B cell (primary cell): ENCODE measurements at regions not wholly inside any gene's neighbourhood (a gene's known extent, or its start where the extent isn't known, plus 50 kb on each side); places are given as distances from the start of the nearest gene placed in this dataset.

ENCODE experiments used
- ATAC-seq: fragments of 200-7000 bp; cut with Tn5 transposase; one replicate; pipeline ENCODE4 v1.10.0; 2021; ENCODE audit warnings: low read depth, mild to moderate bottlenecking, moderate number of reproducible peaks, moderate library complexity
- CTCF ChIA-PET: fragments of 350-600 bp; sonication (Branson Sonifier 250); formaldehyde crosslinking; loops from one replicate; lab custom pipeline; 2021; ENCODE audit warnings: antibody characterized with exemption, inconsistent platforms; lab: Charles Lee
- POLR2A ChIA-PET: fragments of 350-600 bp; sonication (Branson Sonifier 250); formaldehyde crosslinking; loops from one replicate; lab custom pipeline; 2021; ENCODE audit warnings: antibody characterized with exemption; lab: Charles Lee
- DNase-seq: peaks from one replicate; pipeline ENCODE4 v3.0.0; 2013
- H2AFZ ChIP-seq: 2 replicates; pipeline ENCODE4 v1.6.1; 2012; ENCODE audit warnings: mild to moderate bottlenecking, low read depth, low read length; ENCODE audit not compliant: insufficient read depth, poor library complexity, severe bottlenecking
- H3K27ac ChIP-seq, 2 donors: 1 replicate in 1 of 2; 2 replicates in 1 of 2; pipeline ENCODE4 v1.5.1; 2012 to 2013; ENCODE audit warnings: low read length in 2 of 2, mild to moderate bottlenecking in 2 of 2, moderate library complexity in 1 of 2
- H3K27me3 ChIP-seq, 4 experiments: fragments of 200-600 bp in 1 of 4; sonication (generic) in 1 of 4; replicated peaks in 1 of 4; 1 replicate in 2 of 4; 2 replicates in 2 of 4; pipeline versions ENCODE4 v1.6.1 to v1.7.0; 2013 to 2016; ENCODE audit warnings: low read length in 3 of 4, mild to moderate bottlenecking in 2 of 4, mixed read lengths in 1 of 4, moderate library complexity in 1 of 4; ENCODE audit not compliant: insufficient read depth in 4 of 4, control insufficient read depth in 3 of 4; ENCODE audit errors: control extremely low read depth in 1 of 4
- H3K36me3 ChIP-seq, 2 experiments: replicated peaks in 1 of 2; 1 replicate in 1 of 2; 2 replicates in 1 of 2; pipeline versions ENCODE4 v1.6.1 to v1.7.1; 2013; ENCODE audit warnings: low read length in 1 of 2; ENCODE audit not compliant: insufficient read depth in 2 of 2, control insufficient read depth in 1 of 2; ENCODE audit errors: control extremely low read depth in 1 of 2, extremely low read depth in 1 of 2
- H3K4me1 ChIP-seq, 2 donors: fragments of 200-600 bp in 1 of 2; sonication (generic) in 1 of 2; 1 replicate in 1 of 2; 2 replicates in 1 of 2; pipeline versions ENCODE4 v1.5.1 to v1.6.1; 2013 to 2017; ENCODE audit warnings: low read length in 2 of 2; ENCODE audit not compliant: control insufficient read depth in 2 of 2, insufficient read depth in 2 of 2
- H3K4me2 ChIP-seq: replicated peaks from 2 replicates; pipeline ENCODE3; 2012; ENCODE audit warnings: mild to moderate bottlenecking, low read depth, low read length; ENCODE audit not compliant: poor library complexity, severe bottlenecking
- H3K4me3 ChIP-seq, 5 experiments: fragments of 200-600 bp in 1 of 5; sonication (generic) in 1 of 5; 1 replicate in 3 of 5; 2 replicates in 2 of 5; pipeline versions ENCODE4 v1.5.1 to v1.7.0; 2011 to 2016; ENCODE audit warnings: low read length in 4 of 5, mild to moderate bottlenecking in 4 of 5, low read depth in 2 of 5, control low read depth in 1 of 5, moderate library complexity in 1 of 5; ENCODE audit not compliant: insufficient read depth in 1 of 5; ENCODE audit errors: control extremely low read depth in 1 of 5, extremely low read depth in 1 of 5
- H3K79me2 ChIP-seq: fragments of 200-600 bp; sonication (generic); one replicate; pipeline ENCODE4 v1.6.0; 2016; ENCODE audit warnings: low read length; ENCODE audit not compliant: control insufficient read depth, insufficient read depth
- H3K9ac ChIP-seq: fragments of 200-600 bp; sonication (generic); 2 replicates; pipeline ENCODE4 v1.6.1; 2017; ENCODE audit warnings: mild to moderate bottlenecking, low read length, moderate library complexity
- H3K9me3 ChIP-seq, 3 donors: one replicate each; pipeline versions ENCODE4 v1.6.1 to v1.7.1; 2013; ENCODE audit warnings: low read length in 2 of 3; ENCODE audit not compliant: control insufficient read depth in 2 of 3, insufficient read depth in 1 of 3; ENCODE audit errors: control extremely low read depth in 1 of 3
- H4K20me1 ChIP-seq: 2 replicates; pipeline ENCODE4 v1.6.0; 2012; ENCODE audit warnings: mild to moderate bottlenecking, low read length; ENCODE audit not compliant: insufficient read depth, control insufficient read depth, poor library complexity, severe bottlenecking
- H3K27ac Mint-ChIP-seq: one replicate; pipeline ENCODE4 v1.8.0; 2021; ENCODE audit warnings: mixed read lengths
- H3K27me3 Mint-ChIP-seq: one replicate; pipeline ENCODE4 v1.8.0; 2021; ENCODE audit warnings: mixed read lengths
- H3K4me1 Mint-ChIP-seq: one replicate; pipeline ENCODE4 v1.8.0; 2021; ENCODE audit warnings: mixed read lengths
- H3K4me3 Mint-ChIP-seq: one replicate; pipeline ENCODE4 v1.8.0; 2021; ENCODE audit warnings: mixed read lengths
- H3K9me3 Mint-ChIP-seq: one replicate; pipeline ENCODE4 v1.8.0; 2022; ENCODE audit warnings: mixed read lengths; ENCODE audit not compliant: insufficient read depth
- EZH2 ChIP-seq: IDR thresholded peaks from 2 replicates; pipeline ENCODE4 v1.6.1; 2012; ENCODE audit warnings: borderline replicate concordance, low read depth, mild to moderate bottlenecking, moderate library complexity, low read length; ENCODE audit not compliant: insufficient read depth, poor library complexity, severe bottlenecking
- WGBS: methylation state at CpG from one replicate; pipeline ENCODE4 v1.1.5; 2013; ENCODE audit warnings: missing lambda C conversion rate; ENCODE audit not compliant: insufficient coverage; 5-methylcytosine and 5-hydroxymethylcytosine counted together
- intact Hi-C: fragments of 100-400 bp; cut with micrococcal nuclease; formaldehyde crosslinking; loops from one replicate; pipeline ENCODE4 v1.10.0; 2022
- TF ChIP-seq, protein P1 (sequence below): fragments of 200-600 bp; IDR thresholded peaks from one replicate; pipeline ENCODE4 v1.8.0; 2022; ENCODE audit warnings: antibody characterized with exemption, mild to moderate bottlenecking

DNA sequence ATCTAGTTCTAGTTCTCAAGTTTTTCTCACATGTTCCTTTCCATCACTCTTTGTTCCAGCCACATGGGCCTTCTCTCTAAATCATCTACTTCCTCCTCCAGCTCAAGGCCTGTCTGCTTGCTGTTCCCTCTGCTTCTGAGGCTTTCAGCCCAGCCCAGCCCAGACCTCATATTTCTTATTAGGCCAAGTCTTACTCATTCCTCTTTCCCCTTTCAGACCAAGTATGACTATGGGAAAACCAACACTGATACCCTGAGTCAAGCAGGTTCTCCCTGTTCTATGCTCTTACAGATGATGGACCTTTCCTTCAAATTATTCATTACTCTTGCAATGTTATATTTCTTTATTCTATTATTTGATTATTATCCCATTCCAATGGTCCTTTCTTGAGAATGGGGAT is 80.3 kb upstream of the SEM1 start:
- Histone ChIP-seq H3K36me3 (no peaks in the 10 kb centered on the region), H3K27me3 (peaks cover 0 to 3% (median 0%) of the 10 kb centered on the region in 4 experiments), H4K20me1 (no peaks in the 10 kb centered on the region), H3K4me2 (no peak overlapping the region), H3K27ac (no peak overlapping the region), H3K9ac (no peak overlapping the region), H2AFZ (no peak overlapping the region), H3K79me2 (no peaks in the 10 kb centered on the region), H3K4me3 (no peak overlapping the region), H3K4me1 (no peaks in the 10 kb centered on the region), H3K9me3 (no peaks in the 10 kb centered on the region)
- no peaks in the 10 kb centered on the region for H3K4me1 Mint-ChIP-seq
- peaks cover 8% of the 10 kb centered on the region for H3K27me3 Mint-ChIP-seq
- DNase-seq (no peak), ATAC-seq (no peak)
- TF ChIP-seq, protein P1, sequence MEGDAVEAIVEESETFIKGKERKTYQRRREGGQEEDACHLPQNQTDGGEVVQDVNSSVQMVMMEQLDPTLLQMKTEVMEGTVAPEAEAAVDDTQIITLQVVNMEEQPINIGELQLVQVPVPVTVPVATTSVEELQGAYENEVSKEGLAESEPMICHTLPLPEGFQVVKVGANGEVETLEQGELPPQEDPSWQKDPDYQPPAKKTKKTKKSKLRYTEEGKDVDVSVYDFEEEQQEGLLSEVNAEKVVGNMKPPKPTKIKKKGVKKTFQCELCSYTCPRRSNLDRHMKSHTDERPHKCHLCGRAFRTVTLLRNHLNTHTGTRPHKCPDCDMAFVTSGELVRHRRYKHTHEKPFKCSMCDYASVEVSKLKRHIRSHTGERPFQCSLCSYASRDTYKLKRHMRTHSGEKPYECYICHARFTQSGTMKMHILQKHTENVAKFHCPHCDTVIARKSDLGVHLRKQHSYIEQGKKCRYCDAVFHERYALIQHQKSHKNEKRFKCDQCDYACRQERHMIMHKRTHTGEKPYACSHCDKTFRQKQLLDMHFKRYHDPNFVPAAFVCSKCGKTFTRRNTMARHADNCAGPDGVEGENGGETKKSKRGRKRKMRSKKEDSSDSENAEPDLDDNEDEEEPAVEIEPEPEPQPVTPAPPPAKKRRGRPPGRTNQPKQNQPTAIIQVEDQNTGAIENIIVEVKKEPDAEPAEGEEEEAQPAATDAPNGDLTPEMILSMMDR = no peak
- TF ChIP-seq EZH2 = no peak
- CTCF ChIA-PET = no interaction called here
- no peak overlapping the region for H3K27ac Mint-ChIP-seq
- intact Hi-C loops = no loop called here
- no peak overlapping the region for H3K4me3 Mint-ChIP-seq
- POLR2A ChIA-PET = no interaction called here
- no peaks in the 10 kb centered on the region for H3K9me3 Mint-ChIP-seq

DNA sequence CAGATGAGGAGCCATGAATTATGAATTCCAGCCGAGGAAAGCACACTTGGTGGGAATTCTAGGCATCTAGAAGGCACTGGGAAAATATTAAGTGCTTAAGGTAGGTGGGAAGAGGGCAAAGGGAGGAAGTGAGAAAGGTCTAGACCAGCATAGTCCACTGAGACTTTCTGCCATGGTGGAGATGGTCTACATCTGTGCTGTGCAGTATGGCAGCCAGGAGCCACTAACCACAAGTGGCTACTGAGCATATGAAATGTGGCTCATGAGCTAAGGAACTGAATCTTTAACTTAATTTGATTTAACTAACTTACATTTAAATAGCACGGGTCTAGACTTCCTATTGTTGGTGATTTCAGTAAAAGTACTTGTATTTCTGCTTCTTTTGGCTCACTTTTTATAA is 82.5 kb upstream of the SEM1 start:
- H2AFZ ChIP-seq = no peak overlapping the region
- intact Hi-C loops = no loop called here
- H3K27ac ChIP-seq = no peak overlapping the region
- H3K27me3 Mint-ChIP-seq = peaks cover 8% of the 10 kb centered on the region
- H3K4me3 Mint-ChIP-seq = no peak overlapping the region
- no peaks in the 10 kb centered on the region for H3K4me1 Mint-ChIP-seq
- H3K27ac Mint-ChIP-seq = no peak overlapping the region
- H3K4me3 ChIP-seq = no peak overlapping the region
- ChIA-PET POLR2A (no interaction called here), CTCF (no interaction called here)
- 64% methylated on average over 1 of the region's 2 CpGs for WGBS
- no peaks in the 10 kb centered on the region for H3K79me2 ChIP-seq
- no peak overlapping the region for H3K9ac ChIP-seq
- H3K4me1 ChIP-seq = no peaks in the 10 kb centered on the region
- ATAC-seq (no peak), DNase-seq (no peak)
- H3K27me3 ChIP-seq = peaks cover 0 to 3% (median 0%) of the 10 kb centered on the region in 4 experiments
- no peaks in the 10 kb centered on the region for H3K9me3 Mint-ChIP-seq
- TF ChIP-seq, protein P1 = no peak
- no peak for TF ChIP-seq EZH2
- H3K36me3 ChIP-seq = no peaks in the 10 kb centered on the region
- no peaks in the 10 kb centered on the region for H4K20me1 ChIP-seq
- no peak overlapping the region for H3K4me2 ChIP-seq
- no peaks in the 10 kb centered on the region for H3K9me3 ChIP-seq
